ENCODE measurements at regions not wholly inside any gene's neighbourhood (a gene's known extent, or its start where the extent isn't known, plus 50 kb on each side); places are given as distances from the start of the nearest gene placed in this dataset.

GRCh38 chr9:129352146-129352865 is 174.2 kb upstream of the IER5L start:
- no peak for DNase-seq

- no peak for DNase-seq
Measured at GRCh38 chr9:129351642-129352145, 173.6 kb upstream of the IER5L start.

GRCh38 chr9:129351058-129351641 is 173.1 kb upstream of the IER5L start:
- DNase-seq, result no peak

GRCh38 chr9:129350143-129350935 is 172.3 kb upstream of the IER5L start:
- no peak for DNase-seq

- no peak for DNase-seq
Measured at GRCh38 chr9:129349665-129349947, 171.5 kb upstream of the IER5L start.

- DNase-seq, result no peak
Measured at GRCh38 chr9:129348890-129349664, 171.0 kb upstream of the IER5L start.

- DNase-seq, result no peak
Measured at GRCh38 chr9:129347316-129348120, 169.5 kb upstream of the IER5L start.

- DNase-seq, result no peak
Measured at GRCh38 chr9:129346046-129346445, 168.0 kb upstream of the IER5L start.

GRCh38 chr9:129344641-129345495 is 166.8 kb upstream of the IER5L start:
- no peak for DNase-seq

GRCh38 chr9:129343424-129344375 is 165.6 kb upstream of the IER5L start:
- DNase-seq, result no peak

GRCh38 chr9:129342591-129343423 is 164.7 kb upstream of the IER5L start:
- no peak for DNase-seq

- DNase-seq, result no peak
Measured at GRCh38 chr9:129341987-129342348, 163.9 kb upstream of the IER5L start.

- DNase-seq, result no peak
Measured at GRCh38 chr9:129341171-129341986, 163.3 kb upstream of the IER5L start.

- DNase-seq, result no peak
Measured at GRCh38 chr9:129340427-129341170, 162.5 kb upstream of the IER5L start.

GRCh38 chr9:129339539-129340157 is 161.6 kb upstream of the IER5L start:
- no peak for DNase-seq

GRCh38 chr9:129338724-129339430 is 160.8 kb upstream of the IER5L start:
- DNase-seq, result no peak

All from NCI-H1417 treated with DMSO at 0.1 percent for 48 hours (cell line).